NCI-H526 (cell line): ENCODE measurements at regions not wholly inside any gene's neighbourhood (a gene's known extent, or its start where the extent isn't known, plus 50 kb on each side); places are given as distances from the start of the nearest gene placed in this dataset.
A peak's percentile ranks its signal among the peaks of the same experiment; 100 is the strongest.
"Not testable (repeated sequence)": the region's sequence is repeated elsewhere in the genome, so short reads cannot be mapped to it uniquely, and the experiment has no call there.

Source experiments
- DNase-seq, 2 experiments: peaks; one replicate each; lab custom pipeline; 2025; lab: John Stamatoyannopoulos, UW

DNA sequence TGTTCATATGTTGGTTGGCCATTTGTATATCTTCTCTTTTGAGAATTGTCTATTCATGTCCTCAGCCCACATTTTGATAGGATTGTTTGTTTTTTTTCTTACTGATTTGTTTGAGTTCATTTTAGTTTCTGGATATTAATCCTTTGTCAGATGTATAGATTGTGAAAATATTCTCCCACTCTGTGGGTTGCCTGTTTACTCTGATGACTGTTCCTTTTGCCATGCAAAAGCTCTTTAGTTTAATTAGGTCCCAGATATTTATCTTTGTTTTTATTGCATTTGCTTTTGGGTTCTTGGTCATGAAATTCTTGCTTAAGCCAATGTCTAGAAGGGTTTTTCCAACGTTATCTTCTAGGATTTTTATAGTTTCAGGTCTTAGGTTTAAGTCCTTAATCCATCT lies 740.7 kb upstream of the FAT3 start:
- DNase-seq = not testable (repeated sequence)

DNA sequence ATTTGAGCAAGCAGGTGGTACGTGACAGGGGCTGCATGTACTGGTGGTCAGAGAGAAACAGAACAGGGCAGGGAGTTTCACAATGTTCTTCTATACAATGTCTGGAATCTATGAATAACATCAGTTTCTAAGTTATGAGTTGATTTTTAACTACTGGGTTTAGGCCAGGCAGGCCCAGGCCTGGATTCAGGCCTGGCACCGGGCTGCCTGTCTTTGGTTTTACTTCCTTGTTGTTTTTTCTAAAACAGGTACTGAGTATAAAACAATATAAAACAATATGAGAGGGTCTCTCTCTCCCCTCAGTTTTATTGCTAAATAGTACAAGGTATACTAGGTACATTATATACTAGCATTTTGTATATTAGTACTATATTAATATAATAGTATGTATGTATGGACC lies 742.7 kb upstream of the FAT3 start:
- DNase-seq = not testable (repeated sequence)

DNA sequence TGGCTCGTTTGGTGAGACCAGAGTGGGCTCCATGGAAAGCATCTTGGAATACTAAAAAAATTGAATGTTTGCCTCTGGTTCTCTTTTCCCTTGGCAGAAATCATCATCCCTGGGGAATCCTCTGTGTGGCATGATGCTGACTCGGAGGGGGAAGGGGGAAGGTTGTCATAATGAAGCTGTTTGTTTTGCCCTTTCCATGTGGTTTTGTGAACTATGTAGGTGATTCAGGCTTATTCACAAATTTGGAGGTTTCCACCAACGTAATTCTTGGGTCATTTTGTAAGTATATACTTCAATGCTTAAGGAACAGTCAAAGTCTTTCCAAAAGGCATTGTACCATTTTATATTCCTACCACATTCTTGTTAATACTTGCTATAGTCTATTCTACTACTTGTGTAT lies 754.0 kb upstream of the FAT3 start:
- no peak for DNase-seq

DNA sequence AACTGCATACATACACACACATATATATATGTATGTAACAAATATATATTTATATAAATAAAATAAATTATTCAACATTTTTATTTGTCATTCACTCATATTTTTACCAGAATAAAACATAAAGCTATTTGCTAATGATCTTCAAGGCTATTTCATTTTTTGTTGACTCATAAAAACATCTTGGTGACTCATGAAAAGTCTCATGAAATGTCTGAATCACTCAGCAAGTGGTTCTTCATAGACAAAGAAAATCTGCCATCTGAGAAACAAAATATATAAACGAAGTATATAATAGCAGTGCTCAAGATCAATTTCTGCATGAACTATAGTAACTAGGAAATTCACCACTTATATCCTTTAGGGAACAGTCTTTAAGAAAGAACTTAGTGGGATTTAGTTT lies 764.8 kb upstream of the FAT3 start:
- DNase-seq = no peak

DNA sequence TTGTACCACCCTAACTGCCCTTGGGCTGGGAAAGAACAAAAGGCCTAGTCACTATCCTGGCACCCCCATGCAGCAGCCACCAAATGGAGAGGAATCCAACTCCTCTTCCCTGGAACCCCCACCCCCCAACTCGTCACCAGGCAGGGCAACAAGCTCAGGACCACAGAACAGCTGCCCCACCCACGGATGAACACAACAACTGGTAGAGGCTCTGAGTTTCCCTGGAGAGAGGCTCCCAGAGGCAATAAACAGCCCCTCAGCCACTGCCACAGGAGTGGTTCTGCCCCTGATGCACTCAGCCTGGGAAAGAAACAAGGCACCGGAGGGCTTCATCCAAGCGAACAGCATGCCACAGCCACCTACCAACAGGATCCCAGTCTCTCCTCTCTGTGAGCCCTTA lies 778.4 kb upstream of the FAT3 start:
- DNase-seq = no peak

DNA sequence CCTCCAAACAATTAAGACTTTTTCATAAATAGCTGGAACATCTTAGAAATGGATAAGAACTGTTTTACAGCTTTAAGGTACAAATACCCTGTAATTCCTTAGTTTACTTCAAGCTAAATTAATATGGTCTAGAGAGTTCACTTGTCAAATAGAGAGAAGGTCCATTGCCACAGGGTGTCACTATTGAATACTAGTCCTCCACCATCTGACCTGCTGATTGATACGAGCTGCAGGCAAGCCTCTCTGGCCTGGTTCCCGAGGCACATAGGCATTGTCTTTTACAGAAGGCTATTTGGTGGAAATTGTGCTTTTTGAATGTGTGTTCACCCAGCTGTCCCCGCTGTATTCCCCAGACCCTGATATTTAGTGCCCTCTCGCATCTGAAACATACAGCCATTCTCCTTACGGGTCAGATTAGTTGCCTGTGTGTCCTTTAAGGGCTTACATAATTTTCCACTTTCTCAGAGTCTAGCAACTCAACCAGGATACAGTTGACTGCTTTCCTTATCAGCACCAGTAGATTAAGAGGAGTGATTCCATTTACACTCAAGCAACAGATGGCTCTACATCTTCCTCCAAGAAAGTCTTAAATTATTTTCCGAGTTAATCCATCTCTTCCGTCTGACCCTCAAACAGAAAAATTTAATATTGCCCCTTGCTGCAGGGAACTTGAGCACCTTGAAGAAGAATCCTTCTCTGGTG lies 788.8 kb upstream of the FAT3 start:
- DNase-seq = peak in 1 of 2 experiments; percentile 32

DNA sequence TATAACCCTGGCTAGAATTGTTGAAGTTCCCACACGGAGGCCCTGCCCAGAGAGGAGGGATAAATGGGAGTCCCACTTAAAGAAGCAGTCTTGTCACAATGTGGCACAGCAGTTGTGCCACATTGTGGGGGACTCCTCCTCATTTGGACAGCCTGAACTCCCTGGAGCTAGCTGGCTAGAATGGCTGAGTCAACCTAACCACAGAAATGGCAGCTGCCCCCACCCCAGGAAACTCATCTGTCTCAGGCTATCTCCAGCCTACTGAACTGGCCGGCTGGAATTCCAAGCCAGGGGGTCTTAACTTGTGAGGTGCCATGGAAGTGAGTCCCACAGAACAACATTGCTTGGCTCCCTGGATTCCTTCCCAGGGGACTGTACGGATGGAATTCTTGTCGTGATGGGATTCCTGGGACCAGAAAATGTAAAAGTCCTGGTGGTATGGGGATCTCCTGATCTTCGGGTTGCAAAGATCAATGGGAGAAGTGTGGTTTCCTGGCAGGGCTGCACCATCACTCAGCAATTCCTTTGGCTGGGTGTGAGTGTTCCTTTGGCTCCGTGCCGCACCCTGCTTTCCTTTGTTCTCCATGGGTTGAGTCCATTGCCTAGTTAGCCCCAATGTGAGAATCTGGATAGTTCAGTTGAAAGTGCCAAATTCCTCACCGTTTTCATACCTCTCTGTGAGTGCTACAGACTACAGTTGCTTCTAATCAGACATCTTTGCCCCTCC lies 791.2 kb upstream of the FAT3 start:
- DNase-seq = no peak

DNA sequence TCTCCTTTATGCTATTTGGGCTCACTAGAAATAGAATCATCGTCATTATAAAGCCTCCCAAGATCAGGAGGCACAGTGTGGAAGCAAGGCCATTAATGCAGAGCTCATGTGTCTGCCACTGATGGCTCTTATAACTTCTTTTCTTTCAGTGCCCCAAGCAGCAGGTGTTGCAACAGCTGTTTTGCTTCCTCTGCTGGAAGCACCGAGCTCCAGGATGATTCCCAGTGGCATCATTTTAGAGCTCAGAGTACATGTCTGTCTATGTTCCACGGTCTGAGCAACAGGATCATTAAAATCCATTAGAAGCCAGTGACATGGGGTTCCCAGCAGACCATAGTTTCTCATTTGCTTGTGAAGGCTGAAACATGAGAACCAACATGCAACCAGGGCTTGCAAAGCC lies 803.0 kb upstream of the FAT3 start:
- DNase-seq = peak; percentile 19 to 47

DNA sequence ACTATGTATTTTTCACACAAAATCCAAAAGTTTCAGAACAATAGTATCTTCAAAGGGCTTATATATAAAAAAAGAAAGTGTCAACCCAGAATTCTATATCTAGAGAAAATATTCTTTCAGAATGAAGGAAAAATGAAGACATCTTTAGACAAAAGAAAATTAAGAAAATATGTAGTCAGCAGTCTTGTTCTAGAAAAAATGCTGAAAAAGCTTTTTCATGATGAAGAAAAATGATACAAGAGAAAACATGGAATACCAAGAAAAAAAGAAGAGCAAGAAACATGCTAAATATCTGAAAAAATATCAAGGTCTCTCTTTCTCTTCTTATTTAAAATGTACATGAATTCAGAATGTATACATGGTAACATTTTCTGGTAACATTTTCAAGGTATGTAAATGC lies 816.8 kb upstream of the FAT3 start:
- DNase-seq = no peak

DNA sequence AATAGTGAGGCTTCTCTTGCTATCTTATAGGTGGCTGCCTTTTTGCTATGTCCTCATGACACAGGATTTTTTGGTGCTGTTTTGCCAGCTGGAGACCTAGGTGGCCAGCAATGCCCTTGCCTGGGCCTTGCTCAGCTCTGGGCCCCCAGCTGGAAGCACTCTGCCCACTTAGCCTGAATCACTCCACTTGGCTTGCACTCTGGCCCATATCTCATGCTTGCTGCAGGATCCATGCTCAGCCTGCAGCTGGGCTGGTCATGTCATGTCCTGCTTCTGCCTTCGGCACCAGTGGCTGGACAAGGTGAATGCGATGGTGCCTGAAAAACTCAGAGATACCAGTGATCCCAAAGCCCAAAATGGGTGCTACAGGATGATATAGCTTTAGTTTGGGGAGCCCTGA lies 818.6 kb upstream of the FAT3 start:
- DNase-seq = no peak

DNA sequence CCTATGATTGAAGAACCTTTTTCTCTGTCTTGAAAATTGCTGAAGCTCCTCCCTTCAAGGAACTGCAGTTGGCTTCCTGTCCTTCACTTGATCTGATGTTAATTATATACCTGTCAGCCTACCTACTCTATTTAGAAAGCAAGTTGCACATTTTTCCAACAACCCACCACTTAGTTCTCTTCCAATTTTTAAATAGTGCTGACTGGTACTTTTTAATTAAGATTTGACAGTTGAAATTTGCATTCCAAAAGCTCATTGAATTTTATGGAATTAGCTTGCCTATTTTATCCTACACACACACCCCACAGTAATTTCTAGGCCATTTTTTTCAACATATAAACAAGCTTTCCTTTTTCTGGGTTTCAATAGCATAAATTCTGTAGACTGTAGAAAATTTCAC lies 820.3 kb upstream of the FAT3 start:
- DNase-seq = no peak

DNA sequence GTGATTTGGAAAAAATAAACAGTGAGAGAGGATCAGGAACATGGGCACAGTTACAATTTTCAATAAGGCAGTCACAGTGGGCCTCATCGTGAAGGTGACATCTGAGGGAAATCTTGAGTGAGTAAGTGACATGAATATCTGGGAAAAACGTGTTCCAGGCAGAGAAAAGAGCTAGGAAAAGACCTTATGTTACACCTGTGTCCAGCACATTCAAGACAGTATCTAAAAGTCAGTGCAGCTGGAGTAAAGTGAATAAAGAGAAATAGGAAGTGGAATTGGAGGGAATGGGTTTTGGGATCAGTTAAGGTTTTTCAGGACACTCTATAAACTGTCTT lies 827.5 kb upstream of the FAT3 start:
- no peak for DNase-seq

DNA sequence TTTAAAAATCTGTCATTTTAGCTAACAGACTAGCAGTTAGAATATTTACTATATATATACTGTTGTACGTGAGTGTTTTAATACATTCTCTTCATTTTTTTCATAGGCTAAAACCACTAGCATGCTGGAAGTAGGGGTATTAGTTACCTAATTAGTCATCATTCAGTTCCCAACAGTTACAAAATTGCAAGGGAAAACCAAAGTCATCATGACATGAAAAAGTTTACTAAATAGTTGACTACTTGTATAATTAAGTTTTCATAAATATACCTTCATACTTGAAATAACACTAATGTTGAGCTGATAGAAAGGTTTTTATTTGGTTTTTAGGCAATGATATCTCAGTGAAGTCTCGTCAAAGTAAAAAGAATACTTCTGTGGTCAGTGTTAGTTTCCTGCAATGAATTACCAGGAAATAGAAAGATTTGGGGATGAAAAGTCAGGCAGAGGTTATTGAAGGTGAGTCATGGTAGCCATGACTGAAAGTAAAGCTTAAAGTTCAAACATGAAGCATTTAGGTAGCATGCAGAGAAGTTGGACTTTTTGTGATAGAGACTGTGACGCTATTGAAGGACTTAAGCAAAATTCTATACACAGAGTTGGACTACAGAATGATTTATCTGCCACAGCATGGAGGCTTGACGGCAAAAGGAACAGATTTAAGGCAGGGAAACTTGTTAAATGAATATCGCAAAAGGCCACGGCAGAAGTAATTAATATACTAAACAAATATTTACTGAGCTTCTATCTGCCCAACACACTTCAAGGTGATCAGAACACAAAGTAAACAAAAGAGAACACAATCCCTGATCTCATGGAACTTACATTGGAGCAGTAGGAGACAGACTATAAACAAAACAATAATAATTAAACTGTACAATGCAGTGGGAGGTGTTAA lies 828.1 kb upstream of the FAT3 start:
- DNase-seq = no peak

DNA sequence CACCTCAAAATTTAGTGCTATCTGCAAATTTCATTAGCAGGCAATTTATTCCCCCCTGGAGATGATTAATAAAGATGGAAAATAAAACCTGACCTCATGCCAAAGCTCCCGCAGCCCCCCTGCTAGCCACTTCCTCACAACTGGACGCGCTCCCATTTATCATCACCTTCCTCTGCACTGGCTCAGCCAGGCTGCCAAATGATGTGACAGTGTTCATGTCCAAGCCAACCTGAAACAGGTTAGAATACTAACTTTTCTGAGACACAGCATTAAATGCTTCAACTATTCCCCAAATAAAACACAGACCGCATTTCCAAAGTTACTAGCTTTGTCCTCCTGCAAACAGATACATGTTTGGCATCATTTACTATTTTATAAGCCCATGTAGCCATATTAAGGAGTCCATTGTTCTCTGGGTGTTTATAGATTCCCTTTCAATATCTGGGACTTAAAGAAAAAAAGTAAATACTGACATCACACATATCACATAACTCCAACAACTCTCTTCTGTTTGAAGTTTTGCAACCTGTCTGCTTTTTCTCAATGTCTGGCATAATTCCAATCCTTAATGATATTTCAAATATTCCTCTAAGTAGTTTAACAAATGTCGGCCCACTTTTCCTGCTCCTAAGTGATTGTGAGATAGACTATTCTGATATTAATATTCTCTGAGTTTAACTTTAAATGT lies 829.7 kb upstream of the FAT3 start:
- DNase-seq = no peak

DNA sequence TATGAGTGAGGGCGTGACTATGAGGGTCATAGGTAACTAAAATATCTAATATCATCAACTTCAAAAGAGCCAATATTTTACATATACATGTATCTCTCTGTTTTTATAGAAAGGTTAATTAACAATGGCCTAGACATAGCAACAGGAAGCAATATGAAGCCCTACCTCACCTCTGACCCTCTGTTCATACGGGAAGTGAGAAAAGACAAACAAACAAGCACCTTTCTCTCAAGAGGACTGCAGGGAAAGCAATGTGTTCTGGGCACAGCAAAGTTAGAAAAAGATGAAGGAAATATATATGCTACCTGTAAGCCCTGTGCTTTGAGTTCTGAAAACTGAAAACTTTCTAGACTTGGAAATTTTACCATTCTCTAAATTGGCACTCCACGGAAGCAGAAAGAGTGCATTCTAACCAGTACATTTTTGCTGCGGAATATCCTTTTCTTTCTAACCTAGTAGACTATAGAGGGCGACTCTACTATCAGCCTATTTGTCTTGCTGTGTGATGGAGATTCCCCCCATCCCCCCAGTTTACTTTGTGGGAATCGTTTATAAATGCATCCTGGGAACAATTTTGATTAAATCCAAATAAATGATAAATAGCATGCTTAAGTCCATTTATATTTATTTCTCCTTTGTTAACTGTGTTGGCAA lies 830.4 kb upstream of the FAT3 start:
- no peak for DNase-seq

DNA sequence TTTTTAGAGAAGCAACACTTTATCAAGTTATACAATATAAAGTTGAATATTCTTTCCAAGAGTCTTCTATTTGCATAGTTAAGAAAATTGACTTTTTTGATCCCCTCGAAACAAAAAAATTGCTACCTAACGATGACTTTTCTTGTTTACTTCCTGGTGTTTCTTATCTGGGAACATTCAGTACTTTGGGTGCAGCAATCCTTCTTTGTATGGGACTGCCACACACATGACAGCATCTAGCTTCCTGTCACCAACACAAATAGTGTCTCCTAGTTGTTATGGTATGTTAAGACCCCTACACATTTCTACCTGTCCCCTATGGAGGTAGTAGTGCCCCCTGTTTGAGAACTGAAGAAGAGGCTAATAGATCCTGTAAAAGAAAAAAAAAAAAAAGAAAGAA lies 841.7 kb upstream of the FAT3 start:
- no peak for DNase-seq

DNA sequence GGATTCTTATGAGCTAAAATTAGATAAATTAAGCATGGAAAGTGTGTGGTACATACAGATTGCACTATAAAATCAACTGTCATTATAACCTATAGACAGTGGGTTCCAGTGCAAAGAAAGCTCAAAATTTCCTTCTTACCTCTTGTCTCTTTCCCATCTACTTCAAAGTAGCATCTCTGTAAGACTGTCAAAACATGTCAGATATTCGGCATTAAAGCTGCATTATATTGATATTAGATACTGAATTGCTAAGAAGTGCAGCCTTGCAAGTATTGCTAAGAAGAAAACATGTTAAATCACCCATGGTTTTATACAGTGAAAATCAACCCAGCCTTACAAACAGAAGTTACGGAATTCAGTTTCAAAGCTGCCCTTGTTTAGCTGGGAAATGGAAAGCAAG lies 849.8 kb upstream of the FAT3 start:
- DNase-seq = no peak

DNA sequence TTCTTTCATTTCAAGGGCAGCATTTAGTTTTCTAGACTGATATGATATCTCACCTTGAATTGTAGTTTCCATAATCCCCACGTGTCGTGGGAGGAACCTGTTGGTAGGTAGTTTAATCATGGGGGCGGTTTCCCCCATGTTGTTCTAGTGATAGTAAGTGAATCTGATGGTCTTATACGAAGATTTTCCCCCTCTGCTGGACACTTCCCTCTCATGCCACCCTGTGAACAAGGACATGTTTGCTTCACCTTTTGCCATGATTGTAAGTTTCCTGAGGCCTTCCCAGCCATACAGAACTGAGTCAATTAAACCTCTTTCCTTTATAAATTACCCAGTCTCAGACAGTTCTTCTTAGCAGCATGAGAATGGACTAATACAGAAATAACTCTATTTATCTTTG lies 851.1 kb upstream of the FAT3 start:
- DNase-seq = peak in 1 of 2 experiments; percentile 20

DNA sequence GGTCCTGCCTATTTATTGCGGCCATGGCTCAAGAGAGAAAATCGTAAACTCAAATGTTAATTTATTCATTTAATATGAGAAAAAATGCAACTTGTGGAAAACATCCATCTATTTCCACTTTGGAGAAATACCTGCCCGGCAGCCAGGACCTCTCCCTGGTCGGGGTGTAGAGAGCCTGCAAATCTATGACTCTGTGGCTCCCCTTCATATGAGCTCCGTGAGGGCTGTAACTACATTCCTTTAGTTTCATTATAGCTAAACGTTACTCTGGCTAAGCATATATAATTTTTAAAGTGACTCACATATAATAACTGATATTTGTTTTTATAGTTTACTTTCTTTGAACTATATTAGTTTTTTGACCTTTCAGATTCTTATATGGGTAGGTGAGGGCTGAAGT lies 857.8 kb upstream of the FAT3 start:
- DNase-seq = no peak

DNA sequence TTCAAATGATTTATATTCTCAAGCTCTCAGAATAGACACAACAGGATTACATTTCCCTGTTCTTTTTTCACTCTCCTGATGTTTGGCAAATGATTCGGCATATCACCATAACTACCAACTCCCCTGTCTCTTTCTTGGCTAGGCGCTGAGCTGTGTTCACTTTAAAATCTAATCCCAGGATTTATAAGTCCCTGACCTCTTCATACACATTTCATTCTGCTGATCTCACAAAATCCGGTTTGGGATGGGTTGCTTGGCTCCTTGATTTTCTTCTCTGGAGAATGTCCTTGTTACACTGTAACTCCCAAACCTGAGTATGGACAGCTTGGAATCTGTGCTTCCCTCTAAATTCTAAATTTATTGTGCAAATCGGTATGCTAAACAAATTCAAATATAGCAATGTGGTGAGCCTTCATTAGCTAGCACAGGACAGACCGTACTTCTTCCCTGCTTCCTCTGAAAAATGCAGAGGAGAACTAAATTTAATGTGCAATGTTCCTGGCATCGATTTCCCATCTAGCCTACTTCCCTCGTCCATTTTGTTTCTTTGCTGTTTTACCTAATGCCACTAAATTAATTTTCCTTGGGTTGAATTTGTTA lies 858.5 kb upstream of the FAT3 start:
- no peak for DNase-seq

DNA sequence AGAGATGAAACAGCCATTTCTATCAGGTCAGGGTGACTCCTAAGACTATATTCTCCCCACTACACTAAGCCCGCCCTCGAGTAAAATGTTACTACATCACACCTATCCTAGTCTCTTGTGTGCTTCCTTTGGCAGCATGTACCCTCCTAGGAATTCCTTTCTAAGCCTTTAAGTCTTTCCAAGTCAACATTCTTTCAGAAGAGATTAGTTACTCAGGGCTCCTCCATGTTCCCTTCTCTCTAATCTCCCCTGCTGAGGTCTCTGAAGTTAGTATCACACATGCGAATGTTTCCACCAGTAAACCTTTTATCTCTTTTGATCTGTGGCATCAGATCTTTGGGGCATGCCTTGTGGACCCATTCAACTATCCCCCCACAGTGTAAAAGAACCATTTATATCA lies 873.7 kb upstream of the FAT3 start:
- DNase-seq = no peak

DNA sequence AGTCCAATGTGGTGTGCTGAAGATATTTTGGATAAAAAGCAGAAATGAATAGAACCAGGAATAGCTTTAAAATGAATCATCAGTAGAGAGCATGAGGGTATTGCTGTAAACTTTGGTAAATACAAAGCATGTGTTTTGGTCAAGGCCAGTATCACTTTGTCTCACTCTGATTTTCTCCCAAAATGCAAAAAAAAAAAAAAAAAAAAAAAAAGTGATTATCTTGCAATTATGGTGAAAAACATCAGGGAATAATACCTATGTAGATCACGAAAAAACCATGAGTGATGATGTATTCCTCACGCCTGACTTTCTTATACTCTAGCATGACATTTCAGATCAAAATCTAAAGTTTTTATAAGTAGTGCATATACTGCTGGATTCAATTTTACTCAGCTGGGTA lies 897.9 kb upstream of the FAT3 start:
- no peak for DNase-seq
